HuH-7.5 (cell line): ENCODE measurements at regions not wholly inside any gene's neighbourhood (a gene's known extent, or its start where the extent isn't known, plus 50 kb on each side); places are given as distances from the start of the nearest gene placed in this dataset.

ENCODE experiments used
- DNase-seq: peaks from one replicate; pipeline ENCODE4 v3.0.0; 2011; ENCODE audit warnings: low spot score

- DNase-seq, result no peak
Measured at GRCh38 chr16:35506898-35507194, 2047.4 kb downstream of the TP53TG3F start.

- no peak for DNase-seq
Measured at GRCh38 chr16:35510701-35511100, 2051.3 kb downstream of the TP53TG3F start.

DNA sequence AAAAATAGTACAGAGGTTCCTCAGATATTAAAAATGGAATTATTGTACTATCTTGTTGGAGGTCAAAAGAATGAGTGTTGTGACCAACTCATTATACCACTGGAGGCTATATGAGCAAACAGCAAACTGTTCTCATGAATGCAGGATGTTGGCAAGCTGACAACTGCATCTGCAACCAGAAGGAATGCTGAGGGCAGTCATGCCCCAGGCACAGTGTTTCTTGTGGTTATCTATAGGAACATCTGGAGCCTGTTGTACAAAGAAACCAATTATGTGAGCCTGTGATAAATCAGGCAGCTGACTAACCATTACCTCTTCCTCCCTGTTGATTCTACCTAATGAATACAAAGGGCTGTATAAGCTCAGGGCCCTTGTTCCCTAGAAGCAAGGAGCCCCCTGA, 2057.1 kb downstream of the TP53TG3F start:
- DNase-seq, result no peak

- no peak for DNase-seq
Measured at GRCh38 chr16:35516971-35517370, 2057.6 kb downstream of the TP53TG3F start.

- DNase-seq, result no peak
Measured at GRCh38 chr16:35523991-35524390, 2064.6 kb downstream of the TP53TG3F start.

DNA sequence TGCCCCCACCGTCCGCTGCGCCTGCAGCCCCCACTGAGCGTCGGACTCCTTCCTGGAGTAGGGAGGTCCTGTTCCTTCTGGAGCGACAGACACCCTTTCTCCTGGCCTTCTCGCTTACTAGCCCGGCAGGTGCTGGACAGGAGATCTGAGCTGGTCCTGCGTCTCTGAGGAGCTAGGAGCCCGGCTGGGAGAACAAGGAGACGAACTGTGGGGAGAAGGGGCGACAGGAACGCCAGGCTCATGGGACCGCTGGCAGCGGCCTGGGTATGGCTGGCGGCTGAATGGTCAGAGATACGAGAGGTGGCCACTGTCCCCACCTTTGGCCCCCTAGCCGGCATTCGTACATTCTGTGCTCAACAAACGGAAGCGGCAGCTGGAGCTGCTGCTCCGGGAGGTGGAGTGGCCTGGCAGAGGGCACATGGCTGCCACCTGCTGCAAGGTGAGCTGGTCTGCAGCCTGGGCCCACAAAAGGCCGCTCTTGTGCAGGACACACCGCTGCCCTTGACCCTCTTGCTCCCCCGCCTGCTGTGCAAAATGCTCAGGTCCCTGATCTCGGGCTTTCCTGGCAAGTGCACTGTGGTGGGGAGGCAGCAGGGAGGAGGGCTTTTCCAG, 2066.7 kb downstream of the TP53TG3F start:
- DNase-seq, result peak; percentile 10

DNA sequence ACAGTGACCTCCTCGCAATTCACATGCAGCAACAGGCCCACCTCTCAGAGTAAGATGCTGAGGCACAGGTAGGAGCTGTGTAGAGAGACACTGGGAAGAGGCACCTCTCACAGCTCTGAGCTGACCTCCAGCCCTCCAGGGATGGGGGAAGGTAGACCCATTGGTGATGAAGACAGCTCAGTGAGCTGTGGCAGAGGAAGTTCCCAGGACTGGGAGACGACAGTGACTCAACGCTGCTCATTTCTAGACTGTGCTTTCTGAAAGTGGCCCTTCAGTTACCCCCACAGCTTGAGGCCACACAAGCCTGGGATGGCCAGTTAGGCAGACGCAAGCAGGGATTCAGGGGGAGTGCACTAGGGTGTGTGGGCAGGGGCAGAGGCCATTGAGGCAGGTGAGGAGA, 2073.2 kb downstream of the TP53TG3F start:
- no peak for DNase-seq

DNA sequence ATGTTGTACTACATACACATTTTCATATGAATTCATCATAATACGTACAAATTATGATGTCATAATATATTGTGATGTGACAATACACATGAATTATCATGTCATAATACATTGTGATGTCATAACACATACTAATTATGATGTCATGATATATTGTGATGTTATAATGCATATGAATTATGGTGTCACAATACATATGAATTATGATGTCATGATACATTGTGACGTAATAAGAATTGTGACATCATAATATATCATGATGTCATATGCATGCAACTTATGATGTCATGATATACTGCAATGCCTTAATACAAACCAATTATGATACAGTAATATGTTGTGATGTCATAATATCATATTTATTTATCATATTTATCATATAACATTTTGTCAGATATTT, 2074.3 kb downstream of the TP53TG3F start:
- no peak for DNase-seq

GRCh38 chr16:35543486-35543885, 2084.1 kb downstream of the TP53TG3F start:
- DNase-seq, result no peak

GRCh38 chr16:35552763-35553162, 2093.4 kb downstream of the TP53TG3F start:
- no peak for DNase-seq

DNA sequence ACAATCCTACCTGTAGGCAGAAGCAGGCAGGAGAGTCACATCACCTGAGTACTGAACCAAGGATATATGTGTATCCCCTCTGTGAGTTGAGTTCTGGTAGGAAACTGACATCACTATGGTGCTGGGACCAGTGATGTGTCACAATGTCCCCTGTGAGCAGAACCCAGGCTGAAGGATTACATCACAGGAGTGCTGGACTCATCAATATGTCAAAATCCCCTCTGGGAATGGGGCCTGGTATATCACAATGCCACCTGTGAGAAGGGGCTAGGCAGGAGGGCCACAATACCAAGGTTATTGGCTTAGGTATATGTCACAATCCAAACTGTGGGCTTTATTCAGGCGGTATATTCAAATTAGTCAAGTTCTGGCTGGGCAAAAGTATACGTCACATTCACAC, 2098.3 kb downstream of the TP53TG3F start:
- no peak for DNase-seq

DNA sequence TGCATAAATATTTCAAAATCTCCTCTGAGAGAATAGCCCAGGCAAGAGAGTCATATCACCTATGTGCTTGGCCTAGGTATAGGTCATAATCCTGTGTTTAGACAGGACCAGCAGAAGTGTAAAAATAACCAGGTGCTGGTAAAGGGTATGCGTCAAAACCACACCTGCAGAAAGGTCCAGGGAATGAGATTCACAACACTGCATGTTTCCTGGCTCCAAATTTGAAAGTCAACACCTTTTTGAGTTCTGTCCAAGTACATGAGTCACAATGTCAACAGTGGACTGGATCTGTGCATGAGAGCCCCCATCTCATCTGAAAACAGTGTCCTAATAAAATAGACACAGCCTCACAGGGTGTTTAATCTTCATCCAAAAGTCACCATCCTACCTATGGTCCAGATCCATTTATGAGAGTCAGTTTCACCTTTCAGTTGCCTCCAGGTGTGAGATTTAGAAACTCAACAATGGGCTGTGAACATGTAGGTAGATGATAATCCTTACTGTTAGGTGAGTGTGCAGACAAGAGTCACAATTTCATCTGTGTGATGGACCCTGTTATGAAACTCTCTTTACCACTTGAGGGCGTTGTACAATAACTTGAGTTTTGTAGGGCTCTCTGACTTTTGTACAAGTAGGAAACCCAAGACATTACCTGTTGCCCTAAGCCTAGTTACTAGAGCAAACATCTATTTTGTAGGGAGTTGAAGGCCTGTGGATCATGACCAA, 2100.7 kb downstream of the TP53TG3F start:
- no peak for DNase-seq

GRCh38 chr16:35560637-35560984, 2101.2 kb downstream of the TP53TG3F start:
- DNase-seq, result no peak

DNA sequence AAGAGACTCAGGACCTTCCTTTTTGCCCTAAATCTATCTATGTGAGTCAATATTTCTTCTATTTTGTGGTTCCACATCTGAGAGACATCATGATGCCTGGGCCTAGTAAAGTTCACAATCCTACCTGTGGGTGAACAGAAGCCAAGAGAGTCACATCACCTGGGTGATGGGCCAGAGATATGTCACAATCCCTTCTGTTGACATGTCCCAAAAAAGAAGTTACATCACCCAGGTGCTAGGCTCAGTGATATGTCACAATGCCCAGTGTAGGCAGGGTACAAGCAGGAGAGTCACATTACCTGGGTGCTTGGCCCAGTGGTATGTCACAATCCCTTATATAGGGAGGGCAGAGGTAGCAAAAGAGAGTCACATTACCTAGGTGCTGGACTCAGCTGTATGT, 2101.9 kb downstream of the TP53TG3F start:
- no peak for DNase-seq

GRCh38 chr16:35562471-35562870, 2103.1 kb downstream of the TP53TG3F start:
- no peak for DNase-seq

DNA sequence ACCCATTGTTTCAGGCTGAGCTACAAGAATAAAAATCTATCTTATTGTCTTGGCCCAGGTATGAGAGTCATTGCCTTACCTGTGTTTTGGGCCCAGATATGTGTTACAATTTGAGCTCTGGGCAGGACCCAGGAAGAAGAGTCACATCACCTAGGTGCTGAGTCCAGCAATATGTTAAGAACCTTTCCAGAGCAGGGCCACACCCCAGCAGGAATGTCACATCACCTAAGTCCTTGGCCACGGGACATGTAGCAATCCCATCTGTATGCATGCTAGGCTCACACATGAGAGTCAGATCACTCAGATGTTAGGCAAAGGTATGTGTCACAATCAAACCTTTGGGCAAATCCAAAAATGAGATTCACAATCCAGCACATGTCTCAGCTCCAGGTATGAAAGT, 2103.5 kb downstream of the TP53TG3F start:
- DNase-seq, result no peak

- DNase-seq, result no peak
Measured at GRCh38 chr16:35564148-35564547, 2104.7 kb downstream of the TP53TG3F start.

DNA sequence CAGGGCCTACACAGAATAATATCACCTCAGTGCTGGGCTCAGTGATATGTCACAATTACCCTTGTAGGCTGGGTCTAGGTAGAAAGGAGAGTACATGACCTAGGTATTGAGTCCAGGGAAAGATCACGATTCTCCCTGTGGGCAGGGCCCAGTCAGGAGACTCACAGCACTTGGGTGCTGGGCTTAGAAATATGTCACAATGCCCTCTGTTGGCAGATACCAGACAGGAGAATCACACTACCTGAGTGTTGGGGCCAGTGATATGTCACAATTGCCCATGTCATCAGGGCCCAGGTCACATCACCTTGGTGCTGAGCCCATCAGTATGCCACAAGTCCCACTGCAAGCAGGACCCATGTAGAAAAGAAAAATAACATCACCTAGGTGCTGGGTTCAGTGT, 2105.5 kb downstream of the TP53TG3F start:
- no peak for DNase-seq

- no peak for DNase-seq
Measured at GRCh38 chr16:35565626-35566025, 2106.2 kb downstream of the TP53TG3F start.

DNA sequence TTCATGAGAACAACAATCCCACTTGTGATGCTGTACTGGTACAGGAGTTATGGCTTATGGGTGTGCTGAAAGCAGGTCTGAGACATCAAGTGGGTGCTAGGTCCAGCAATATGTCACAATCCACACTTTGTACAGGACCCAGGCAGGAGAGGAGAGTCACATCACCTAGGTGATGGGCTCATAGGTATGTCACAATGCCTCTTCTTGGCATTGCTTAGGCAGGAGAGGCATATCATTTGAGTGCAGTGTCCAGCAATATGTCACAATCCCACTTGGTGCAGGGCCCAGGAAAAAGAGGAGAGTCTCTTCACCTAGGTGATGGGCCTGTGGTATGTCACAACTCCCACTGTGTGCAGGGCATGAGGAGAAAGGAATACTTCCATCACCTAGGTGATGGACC, 2110.0 kb downstream of the TP53TG3F start:
- DNase-seq, result no peak

DNA sequence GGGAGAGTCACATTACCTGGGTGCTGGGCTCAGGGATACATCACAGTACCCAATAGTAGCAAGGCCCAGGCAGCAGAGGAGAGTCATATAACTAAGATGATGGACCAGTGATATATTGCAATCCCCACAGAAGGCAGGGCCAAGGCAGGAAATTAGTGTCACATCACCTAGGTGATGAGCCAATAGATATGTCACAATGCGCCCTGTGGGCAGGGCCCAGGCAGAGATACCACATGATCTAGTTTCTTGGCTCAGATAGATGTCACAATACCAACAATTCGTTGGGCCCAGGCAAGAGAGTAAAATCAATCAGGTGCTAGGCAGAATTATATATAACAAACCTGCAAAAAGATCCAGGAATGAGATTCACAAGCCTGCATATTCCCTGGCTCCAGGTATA, 2111.5 kb downstream of the TP53TG3F start:
- no peak for DNase-seq

DNA sequence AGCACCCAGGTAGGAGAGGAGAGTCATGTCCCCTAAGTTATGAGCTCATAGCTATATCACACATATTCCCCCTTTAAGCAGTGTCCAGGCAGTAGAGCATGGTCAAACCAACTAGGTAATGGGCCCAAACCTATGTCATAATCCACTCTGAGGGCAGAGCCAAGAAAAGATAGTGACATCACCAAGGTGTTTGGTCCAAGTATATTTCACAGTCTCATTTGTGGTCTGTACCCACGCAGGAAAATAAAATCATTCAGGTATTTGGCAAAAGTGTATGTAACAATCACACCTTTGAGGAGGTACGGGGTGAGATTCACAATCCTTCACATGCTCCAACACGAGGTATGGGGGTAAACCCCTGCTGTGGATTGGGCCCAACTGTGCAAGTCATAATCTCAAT, 2112.8 kb downstream of the TP53TG3F start:
- DNase-seq, result no peak

- no peak for DNase-seq
Measured at GRCh38 chr16:35573407-35573806, 2114.0 kb downstream of the TP53TG3F start.

DNA sequence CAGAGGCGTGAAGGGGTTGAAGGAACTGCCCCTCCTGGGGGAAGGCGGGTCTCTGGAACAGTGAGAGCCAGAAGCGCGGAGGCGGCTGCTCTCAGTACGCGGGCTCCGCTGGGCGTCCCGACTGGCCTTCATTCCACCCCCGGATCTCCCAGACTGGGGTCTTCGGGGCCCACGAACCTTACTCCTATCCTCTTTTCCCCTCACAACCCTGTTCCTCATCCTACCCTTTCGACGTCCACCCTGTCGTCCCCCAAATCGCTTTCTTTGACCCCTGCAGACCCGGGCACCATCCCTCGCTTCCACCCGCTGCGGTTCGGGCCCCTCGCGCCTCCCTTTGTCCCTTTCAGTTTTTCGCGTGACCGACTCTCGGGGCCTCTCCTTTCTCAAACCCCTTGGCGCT, 2114.6 kb downstream of the TP53TG3F start:
- no peak for DNase-seq
